ENCODE measurements at regions not wholly inside any gene's neighbourhood (a gene's known extent, or its start where the extent isn't known, plus 50 kb on each side); places are given as distances from the start of the nearest gene placed in this dataset.
"Not testable (repeated sequence)": the region's sequence is repeated elsewhere in the genome, so short reads cannot be mapped to it uniquely, and the experiment has no call there.

- DNase-seq = no peak
Measured at GRCh38 chr18:43819873-43820272, 542.6 kb upstream of the SYT4 start.

DNA sequence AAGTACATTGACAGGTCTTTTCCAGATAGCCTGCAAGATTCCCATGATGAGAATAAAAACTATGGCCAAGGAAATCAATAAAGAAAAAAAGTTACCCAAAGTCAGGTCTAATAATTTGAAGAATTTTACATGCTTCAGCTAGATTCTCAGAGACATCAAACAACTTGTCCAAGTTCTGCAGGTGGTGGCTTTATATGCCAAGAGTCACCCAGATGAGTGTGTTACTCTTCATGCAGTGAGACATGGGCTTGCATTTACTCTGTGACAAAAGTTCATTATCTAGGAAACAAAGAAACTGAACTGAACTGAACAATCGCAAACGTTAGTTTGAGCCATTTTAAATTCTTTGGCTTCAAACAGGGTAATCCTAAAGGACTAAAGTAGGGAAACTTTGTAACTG is 548.5 kb upstream of the SYT4 start:
- no peak for DNase-seq

- no peak for DNase-seq
Measured at GRCh38 chr18:43826215-43826614, 548.9 kb upstream of the SYT4 start.

DNA sequence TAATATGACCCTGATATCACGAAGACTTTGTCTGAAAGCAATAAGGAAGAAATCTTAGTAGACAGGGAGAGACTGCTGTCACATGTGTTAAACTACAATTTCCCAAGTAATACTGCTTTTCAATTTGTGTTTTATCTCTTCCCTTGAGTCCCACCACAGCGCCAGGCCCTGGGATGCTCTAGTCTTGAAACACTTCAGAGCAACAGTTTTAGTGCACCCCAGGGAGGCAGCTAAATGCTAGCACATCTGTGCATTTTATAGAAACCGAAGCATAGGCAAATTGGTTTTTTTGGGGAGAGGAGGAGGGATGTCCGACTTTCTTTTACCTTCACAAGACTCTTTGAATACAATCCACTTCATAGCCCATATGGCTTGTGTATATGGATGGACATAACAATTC is 550.0 kb upstream of the SYT4 start:
- no peak for DNase-seq

- DNase-seq = no peak
Measured at GRCh38 chr18:43830303-43830702, 553.0 kb upstream of the SYT4 start.

GRCh38 chr18:43830947-43831346 is 553.7 kb upstream of the SYT4 start:
- no peak for DNase-seq

DNA sequence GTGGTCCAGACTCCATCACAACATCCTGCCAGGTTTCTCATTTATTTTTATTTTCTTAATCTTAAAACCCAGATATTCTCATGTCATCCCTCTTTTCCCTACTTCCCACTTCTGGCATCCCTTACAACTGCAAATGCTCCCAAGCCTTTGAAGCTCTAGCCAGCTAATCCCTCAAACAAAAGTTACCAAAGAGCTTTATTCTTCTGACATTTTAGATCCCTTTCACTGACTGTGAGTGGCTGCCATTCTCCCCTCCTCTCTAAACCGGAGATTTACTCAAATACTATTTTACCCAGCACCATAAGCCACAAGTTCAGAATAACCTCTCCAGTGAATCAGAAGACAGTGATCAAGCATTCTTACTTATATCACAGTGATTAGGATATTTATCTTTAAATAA is 569.0 kb upstream of the SYT4 start:
- no peak for DNase-seq

- DNase-seq = no peak
Measured at GRCh38 chr18:43847164-43848091, 570.1 kb upstream of the SYT4 start.

DNA sequence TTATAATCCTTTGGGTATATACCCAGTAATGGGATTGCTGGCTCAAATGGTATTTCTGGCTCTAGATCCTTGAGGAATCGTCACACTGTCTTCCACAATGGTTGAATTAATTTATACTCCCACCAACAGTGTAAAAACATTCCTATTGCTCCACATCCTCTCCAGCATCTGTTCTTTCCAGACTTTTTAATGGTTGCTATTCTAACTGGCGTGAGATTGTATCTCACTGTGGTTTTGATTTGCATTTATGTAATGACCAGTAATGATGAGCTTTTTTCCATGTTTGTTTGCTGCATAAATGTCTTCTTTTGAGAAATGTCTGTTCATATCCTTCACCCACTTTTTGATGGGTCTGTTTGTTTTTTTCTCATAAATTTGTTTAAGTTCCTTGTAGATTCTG is 572.5 kb upstream of the SYT4 start:
- not testable (repeated sequence) for DNase-seq

DNA sequence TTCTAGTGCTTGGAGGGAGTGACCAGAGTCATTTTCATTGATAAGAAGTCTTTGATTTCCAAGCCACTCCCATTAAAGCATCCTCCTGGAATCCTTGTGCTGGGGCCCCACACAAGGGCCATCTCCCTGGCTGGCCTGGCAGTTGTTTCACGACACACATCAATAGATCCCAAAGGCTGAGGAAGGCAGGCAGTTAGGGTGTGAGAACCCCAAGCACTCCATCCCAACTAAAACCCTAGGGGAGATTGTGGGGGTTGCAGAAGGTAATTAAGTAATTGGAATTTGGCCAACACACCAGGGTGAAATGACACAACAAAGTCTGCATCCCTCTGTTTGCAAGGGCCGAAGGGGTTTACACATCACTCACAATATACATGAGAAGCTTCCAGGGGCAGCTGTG is 578.1 kb upstream of the SYT4 start:
- DNase-seq = no peak

DNA sequence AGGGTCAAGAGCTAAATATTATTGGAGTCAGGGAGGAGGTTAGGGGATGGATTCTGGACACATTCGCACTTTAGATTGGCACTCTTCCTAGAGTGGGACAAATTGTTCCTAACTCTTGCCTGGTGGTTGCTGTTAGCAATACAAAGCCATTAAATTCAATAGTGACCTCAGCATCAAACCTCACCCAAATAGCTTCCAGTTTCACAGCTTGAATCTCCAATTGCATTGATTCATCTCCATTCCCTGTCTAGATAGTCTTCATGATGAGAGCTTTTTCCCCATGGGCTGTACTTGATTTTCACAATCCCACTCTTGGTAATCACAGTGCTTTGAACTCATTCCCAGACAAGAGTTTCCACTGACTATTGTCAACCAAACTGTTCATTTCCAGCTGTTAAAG is 585.9 kb upstream of the SYT4 start:
- DNase-seq = no peak

GRCh38 chr18:43866696-43867095 is 589.4 kb upstream of the SYT4 start:
- DNase-seq = no peak

DNA sequence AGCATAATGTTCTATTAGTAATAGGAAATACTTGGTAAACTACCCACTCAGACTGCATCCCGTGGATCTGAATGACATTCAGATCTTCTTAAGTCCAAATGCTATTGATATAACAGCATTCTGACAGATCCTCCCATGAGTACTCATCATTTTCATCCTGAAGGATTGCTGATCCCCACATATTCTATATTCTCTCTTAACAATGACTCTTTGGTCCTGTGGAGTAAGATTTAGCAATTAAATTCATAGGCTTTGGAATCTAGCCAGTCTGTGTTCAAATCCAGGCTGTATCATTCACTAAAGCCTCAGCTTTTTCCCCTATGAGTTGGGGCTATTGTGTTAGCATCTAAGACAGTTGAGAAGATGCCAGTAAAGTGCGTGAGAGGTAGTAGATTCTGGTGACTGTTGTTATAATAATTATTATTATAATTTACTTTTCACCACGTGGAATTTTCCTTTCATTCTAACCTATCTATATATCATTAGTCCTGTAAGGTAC is 591.3 kb upstream of the SYT4 start:
- no peak for DNase-seq

- DNase-seq = no peak
Measured at GRCh38 chr18:43869451-43870008, 592.2 kb upstream of the SYT4 start.

- no peak for DNase-seq
Measured at GRCh38 chr18:43870626-43871025, 593.3 kb upstream of the SYT4 start.

DNA sequence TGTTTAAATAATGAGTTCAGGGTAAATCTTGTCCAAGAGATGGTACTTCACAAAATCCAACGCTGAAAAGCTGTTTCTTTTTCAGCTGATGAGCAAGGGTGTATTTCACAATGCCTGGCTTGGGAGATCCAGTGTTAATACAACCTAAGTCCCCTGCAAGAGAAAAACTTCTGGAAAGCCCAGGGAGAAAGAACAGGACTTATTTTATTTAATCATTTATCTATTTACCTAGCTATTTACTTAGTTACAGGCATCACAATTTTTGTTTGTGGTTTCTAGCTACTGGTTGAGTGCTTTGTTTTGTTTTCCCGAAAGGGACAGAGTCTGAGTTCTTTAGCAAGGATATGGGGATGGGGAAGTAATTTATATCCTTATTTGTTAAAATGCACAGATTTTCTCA is 598.2 kb upstream of the SYT4 start:
- DNase-seq = no peak

- DNase-seq = no peak
Measured at GRCh38 chr18:43876286-43876685, 599.0 kb upstream of the SYT4 start.

GRCh38 chr18:43876748-43877147 is 599.5 kb upstream of the SYT4 start:
- no peak for DNase-seq

GRCh38 chr18:43877616-43878321 is 600.5 kb upstream of the SYT4 start:
- no peak for DNase-seq

DNA sequence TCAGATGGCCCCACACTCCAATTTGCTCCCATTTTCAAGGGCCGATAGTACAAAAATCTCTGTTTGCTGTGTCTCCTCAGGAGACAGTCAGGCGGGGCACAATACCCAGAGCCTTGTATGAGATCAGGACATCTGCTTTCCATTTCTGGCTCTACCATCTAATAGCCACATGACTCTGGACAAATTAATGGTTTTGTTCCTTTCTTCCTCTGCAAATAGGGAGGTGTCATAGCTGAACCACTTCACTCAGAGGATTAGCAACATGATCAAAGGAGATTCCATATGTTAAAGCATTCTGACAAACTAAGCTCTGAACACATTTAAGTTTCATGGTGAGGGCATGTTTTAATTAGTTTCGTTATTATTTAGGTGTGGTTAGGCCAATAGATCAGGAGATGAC is 602.1 kb upstream of the SYT4 start:
- no peak for DNase-seq

- DNase-seq = no peak
Measured at GRCh38 chr18:43882358-43883055, 605.2 kb upstream of the SYT4 start.

GRCh38 chr18:43883886-43884285 is 606.6 kb upstream of the SYT4 start:
- DNase-seq = no peak

DNA sequence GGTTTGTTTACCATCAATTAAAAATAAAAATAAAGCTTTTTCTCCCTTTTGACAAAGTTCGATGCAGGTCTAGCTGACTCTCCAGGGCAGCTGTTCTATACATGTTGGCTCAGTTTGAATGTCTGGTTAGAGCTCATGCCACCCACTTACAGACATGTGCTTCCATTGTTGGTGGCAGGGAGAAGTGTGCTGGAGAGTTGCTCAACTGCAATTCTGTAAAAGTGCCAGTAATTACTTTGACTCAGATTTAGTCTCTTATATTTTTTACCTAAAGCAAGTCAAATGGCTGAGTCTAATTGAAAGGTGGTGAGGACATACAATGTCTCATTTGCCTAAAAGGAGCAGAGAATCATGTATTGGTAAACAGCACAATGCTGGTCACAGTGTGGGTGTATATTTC is 609.1 kb upstream of the SYT4 start:
- DNase-seq = no peak

Measured in CD4-positive, alpha-beta T cell treated with Interleukin-4 for 4 hours (primary cell).